Heart right ventricle (tissue), 16 donors: ENCODE measurements at regions not wholly inside any gene's neighbourhood (a gene's known extent, or its start where the extent isn't known, plus 50 kb on each side); places are given as distances from the start of the nearest gene placed in this dataset.

ENCODE experiments used
- ATAC-seq, 8 donors: fragments of 200-7000 bp; cut with Tn5 transposase; one replicate each; pipeline ENCODE4 v1.9.1; 2020; ENCODE audit warnings: mild to moderate bottlenecking in 8 of 8, moderate library complexity in 8 of 8, moderate number of reproducible peaks in 1 of 8
- DNase-seq, 2 donors: peaks; one replicate each; pipeline ENCODE4 v3.0.0-alpha.2; 2020
- H3K27ac ChIP-seq, 10 donors: fragments of 200-600 bp; sonication (generic) in 2 of 10; one replicate each; pipeline versions ENCODE4 v1.5.0 to v1.8.0; 2020 to 2022; ENCODE audit warnings: mild to moderate bottlenecking in 3 of 10
- H3K27me3 ChIP-seq, 7 donors: fragments of 200-600 bp; one replicate each; pipeline ENCODE4 v1.8.0; 2021 to 2022; ENCODE audit warnings: mild to moderate bottlenecking in 2 of 7
- H3K36me3 ChIP-seq, 9 donors: fragments of 200-600 bp; sonication (generic) in 1 of 9; one replicate each; pipeline versions ENCODE4 v1.5.0 to v1.8.0; 2020 to 2022; ENCODE audit warnings: mild to moderate bottlenecking in 2 of 9
- H3K4me1 ChIP-seq, 9 donors: fragments of 200-600 bp; sonication (generic) in 1 of 9; one replicate each; pipeline versions ENCODE4 v1.5.0 to v1.8.0; 2020 to 2022; ENCODE audit warnings: mild to moderate bottlenecking in 4 of 9
- H3K4me3 ChIP-seq, 10 donors: fragments of 200-600 bp; sonication (generic) in 2 of 10; one replicate each; pipeline versions ENCODE4 v1.5.0 to v1.8.0; 2020 to 2022; ENCODE audit warnings: mild to moderate bottlenecking in 7 of 10, moderate library complexity in 2 of 10
- H3K9me3 ChIP-seq, 11 donors: fragments of 200-600 bp in 10 of 11; sonication (generic) in 2 of 11; one replicate each; pipeline versions ENCODE4 v1.5.0 to v1.8.0; 2013 to 2022; ENCODE audit warnings: mild to moderate bottlenecking in 2 of 11, control low read depth in 1 of 11, moderate library complexity in 1 of 11
- WGBS, 2 donors: extraction: QIAGEN DNeasy Blood & Tissue Kit; methylation state at CpG; one replicate each; pipeline ENCODE4 v1.1.7; 2013; ENCODE audit warnings: inconsistent platforms in 1 of 2; 5-methylcytosine and 5-hydroxymethylcytosine counted together
- intact Hi-C, 10 donors: fragments of 100-400 bp; cut with DNase I; formaldehyde crosslinking; loops; one replicate each; pipeline versions ENCODE4 v1.11.1 to v1.14.2; 2022
- TF ChIP-seq, protein P1 (sequence below), 9 donors: fragments of 200-600 bp; sonication (generic) in 2 of 9; IDR thresholded peaks; one replicate each; pipeline versions ENCODE4 v1.5.0 to v1.8.0; 2021 to 2022; ENCODE audit warnings: antibody characterized with exemption in 9 of 9, mild to moderate bottlenecking in 5 of 9, moderate library complexity in 1 of 9
- donor health status: Arrhythmogenic right ventricular cardiomyopathy.
- donor health status: ischemic (EF 13 %, LVEDD 7.1; RV severe dilation, severe dysfunction).
- donor health status: healthy with polysubstance abuse.
- donor health status: DM: no; HTN: yes; CAD: no.
- donor health status: DM: no; HTN: no; CAD: no.
- donor health status: ischemic (EF 25% LVEDD 6.9; RV normal size, moderate dysfunction).
- donor health status: ischemic (EF 25% LVEDD 5.7; RV mildly dilated, moderate dysfunction).
- donor health status: healthy.
- donor health status: DM: yes; HTN: yes; CAD: no.
- donor health status: Ischemic cardiomyopathy.
- donor health status: ischemic (EF 35%, LVEDD 5.7; RV mildly dilated, moderate dysfunction).
- donor health status: nonischemic (EF 11% LVEDD 7.7; RV severe dilation, severe dysfunction).
- donor health status: DM: yes; HTN: yes; CAD: no.
- donor health status: PGD.
- donor health status: ischemic (EF 29% LVEDD 5.4; RV normal size, mild dysfunction).
- donor health status: nonischemic (EF 23%, LVEDD 6.1; RV moderate dilation, normal function).

DNA sequence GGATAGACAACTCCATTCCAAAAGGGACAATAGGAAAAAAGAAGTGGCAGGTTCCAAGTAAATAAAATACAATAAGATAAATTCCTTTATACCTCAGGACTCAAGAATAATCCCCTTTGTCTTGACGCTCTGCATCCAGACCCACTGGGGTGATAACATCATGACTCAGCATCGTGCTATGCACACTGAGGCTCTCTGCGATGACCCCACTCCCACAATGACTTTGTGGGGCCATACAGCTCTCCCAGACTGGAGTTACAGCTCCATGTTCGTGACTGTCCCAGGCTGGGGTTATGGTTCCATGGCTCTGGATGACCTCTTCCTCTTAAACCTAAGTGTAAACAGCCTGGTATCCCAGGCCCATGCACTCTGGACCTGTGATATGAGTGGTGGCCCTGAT is 254.5 kb upstream of the ADGRL3 start:
- 81 to 85% methylated on average over 4 of the region's 4 CpGs for WGBS, 2 donors
- Histone ChIP-seq H3K27ac (no peak overlapping the region), H3K36me3 (no peaks in the 10 kb centered on the region), H3K4me3 (no peak overlapping the region), H3K9me3 (peaks cover 0 to 26% (median 0%) of the 10 kb centered on the region in 11 donors), H3K27me3 (no peaks in the 10 kb centered on the region), H3K4me1 (no peaks in the 10 kb centered on the region)
- no peak for ATAC-seq
- TF ChIP-seq, protein P1, sequence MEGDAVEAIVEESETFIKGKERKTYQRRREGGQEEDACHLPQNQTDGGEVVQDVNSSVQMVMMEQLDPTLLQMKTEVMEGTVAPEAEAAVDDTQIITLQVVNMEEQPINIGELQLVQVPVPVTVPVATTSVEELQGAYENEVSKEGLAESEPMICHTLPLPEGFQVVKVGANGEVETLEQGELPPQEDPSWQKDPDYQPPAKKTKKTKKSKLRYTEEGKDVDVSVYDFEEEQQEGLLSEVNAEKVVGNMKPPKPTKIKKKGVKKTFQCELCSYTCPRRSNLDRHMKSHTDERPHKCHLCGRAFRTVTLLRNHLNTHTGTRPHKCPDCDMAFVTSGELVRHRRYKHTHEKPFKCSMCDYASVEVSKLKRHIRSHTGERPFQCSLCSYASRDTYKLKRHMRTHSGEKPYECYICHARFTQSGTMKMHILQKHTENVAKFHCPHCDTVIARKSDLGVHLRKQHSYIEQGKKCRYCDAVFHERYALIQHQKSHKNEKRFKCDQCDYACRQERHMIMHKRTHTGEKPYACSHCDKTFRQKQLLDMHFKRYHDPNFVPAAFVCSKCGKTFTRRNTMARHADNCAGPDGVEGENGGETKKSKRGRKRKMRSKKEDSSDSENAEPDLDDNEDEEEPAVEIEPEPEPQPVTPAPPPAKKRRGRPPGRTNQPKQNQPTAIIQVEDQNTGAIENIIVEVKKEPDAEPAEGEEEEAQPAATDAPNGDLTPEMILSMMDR (IDR thresholded peaks at IDR 0.05), result no peak
- DNase-seq, result no peak
- intact Hi-C loops, result no loop called here

DNA sequence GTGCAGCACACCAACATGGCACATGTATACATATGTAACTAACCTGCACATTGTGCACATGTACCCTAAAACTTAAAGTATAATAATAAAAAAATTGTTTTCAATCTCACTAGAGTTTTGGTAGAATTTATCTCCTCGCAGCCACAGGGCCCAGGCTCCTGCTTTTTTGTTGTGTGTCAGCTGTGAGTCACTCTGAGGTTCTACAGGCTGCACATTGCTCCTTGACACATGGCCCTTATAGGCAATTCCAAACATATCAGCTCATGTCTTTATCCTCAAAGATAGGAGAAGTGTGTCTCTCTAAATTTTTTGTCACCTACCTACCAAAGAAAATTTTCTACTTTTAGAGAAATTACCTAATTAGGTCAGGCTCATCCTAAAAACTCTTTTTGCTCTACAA is 252.1 kb upstream of the ADGRL3 start:
- no peaks in the 10 kb centered on the region for H3K4me1 ChIP-seq
- ATAC-seq (no peak), DNase-seq (no peak)
- no peaks in the 10 kb centered on the region for H3K36me3 ChIP-seq
- intact Hi-C loops, result no loop called here
- peaks cover 0 to 26% (median 0%) of the 10 kb centered on the region in 11 donors for H3K9me3 ChIP-seq
- TF ChIP-seq, protein P1 (IDR thresholded peaks at IDR 0.05), result no peak
- no peak overlapping the region for H3K4me3 ChIP-seq
- no peaks in the 10 kb centered on the region for H3K27me3 ChIP-seq
- H3K27ac ChIP-seq, result no peak overlapping the region
- WGBS, 2 donors, result 76 to 89% methylated on average over 1 of the region's 1 CpG

DNA sequence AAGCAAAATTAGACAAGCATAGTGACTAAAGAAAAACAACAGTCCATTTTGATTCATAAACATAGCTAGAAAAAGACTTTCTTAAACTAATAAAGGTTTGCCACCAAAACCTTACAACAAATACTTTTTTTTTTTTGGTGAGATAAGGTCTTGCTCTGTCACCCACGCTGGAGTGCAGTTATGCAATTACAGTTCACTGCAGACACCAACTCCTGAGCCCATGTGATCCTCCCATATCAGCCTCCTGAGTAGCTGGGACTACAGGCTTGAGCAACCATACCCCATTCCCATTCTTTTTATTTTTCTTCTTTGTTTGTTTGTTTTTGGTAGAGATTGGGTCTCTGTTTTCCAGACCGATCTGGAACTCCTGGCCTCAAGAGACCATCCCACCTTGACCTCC is 247.2 kb upstream of the ADGRL3 start:
- H3K4me3 ChIP-seq, result no peak overlapping the region
- H3K27me3 ChIP-seq, result no peaks in the 10 kb centered on the region
- ATAC-seq (no peak), DNase-seq (no peak)
- WGBS, 2 donors, result 59 to 63% methylated on average over 2 of the region's 2 CpGs
- no peaks in the 10 kb centered on the region for H3K36me3 ChIP-seq
- TF ChIP-seq, protein P1 (IDR thresholded peaks at IDR 0.05), result no peak
- H3K9me3 ChIP-seq, result no peaks in the 10 kb centered on the region
- no peak overlapping the region for H3K27ac ChIP-seq
- no peaks in the 10 kb centered on the region for H3K4me1 ChIP-seq
- intact Hi-C loops, result no loop called here

DNA sequence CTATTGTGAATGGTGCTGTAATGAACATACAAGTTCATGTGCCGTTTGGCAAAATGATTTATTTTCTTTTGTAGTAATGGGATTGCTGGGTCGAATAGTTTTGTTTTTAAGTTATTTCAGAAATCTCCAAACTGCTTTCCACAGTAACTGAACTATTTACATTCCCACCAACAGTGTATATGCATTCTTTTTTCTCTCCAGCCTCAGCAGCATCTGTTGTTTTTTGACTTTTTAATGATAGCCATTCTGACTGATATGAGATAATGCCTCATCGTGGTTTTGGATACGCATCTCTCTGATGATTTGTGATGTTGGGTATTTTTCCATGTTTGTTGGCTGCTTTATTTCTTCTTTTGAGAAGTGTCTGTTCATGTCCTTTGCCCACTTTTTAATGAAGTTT is 246.3 kb upstream of the ADGRL3 start:
- DNase-seq (no peak), ATAC-seq (no peak)
- TF ChIP-seq, protein P1 (IDR thresholded peaks at IDR 0.05), result no peak
- H3K4me1 ChIP-seq, result no peaks in the 10 kb centered on the region
- intact Hi-C loops, result no loop called here
- no peak overlapping the region for H3K27ac ChIP-seq
- no peaks in the 10 kb centered on the region for H3K27me3 ChIP-seq
- 71 to 77% methylated on average over 4 of the region's 4 CpGs for WGBS, 2 donors
- no peaks in the 10 kb centered on the region for H3K9me3 ChIP-seq
- no peaks in the 10 kb centered on the region for H3K36me3 ChIP-seq
- H3K4me3 ChIP-seq, result no peak overlapping the region

DNA sequence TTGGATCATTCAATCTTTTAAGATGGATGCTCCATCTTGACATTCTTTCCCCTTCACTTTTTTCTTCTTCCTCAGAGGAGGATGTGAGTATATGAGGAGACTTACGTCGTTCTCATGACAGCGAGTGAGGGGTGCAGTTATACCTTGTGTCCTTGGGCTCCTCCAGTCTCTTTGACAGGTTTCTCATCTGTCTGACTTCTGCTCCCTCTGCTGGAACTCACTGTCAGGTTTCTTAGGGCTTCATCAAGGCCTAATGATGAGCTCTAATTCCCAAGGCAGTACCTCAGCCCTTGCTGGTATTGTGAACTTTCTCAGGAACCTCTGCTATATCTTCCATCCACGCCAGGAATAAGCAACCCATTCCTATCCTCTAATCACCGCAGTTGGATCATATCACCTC is 237.8 kb upstream of the ADGRL3 start:
- Histone ChIP-seq H3K36me3 (no peaks in the 10 kb centered on the region), H3K4me3 (no peak overlapping the region), H3K9me3 (no peaks in the 10 kb centered on the region), H3K27ac (no peak overlapping the region), H3K4me1 (no peaks in the 10 kb centered on the region), H3K27me3 (no peaks in the 10 kb centered on the region)
- TF ChIP-seq, protein P1 (IDR thresholded peaks at IDR 0.05), result no peak
- DNase-seq (no peak), ATAC-seq (no peak)
- WGBS, 2 donors, result 79 to 87% methylated on average over 5 of the region's 5 CpGs
- intact Hi-C loops, result no loop called here
